ENCODE measurements at regions not wholly inside any gene's neighbourhood (a gene's known extent, or its start where the extent isn't known, plus 50 kb on each side); places are given as distances from the start of the nearest gene placed in this dataset.

GRCh38 chr3:4908433-4909156 lies 70.6 kb upstream of the BHLHE40 start:
- no peak overlapping the region for H3K4me2 ChIP-seq (ENCODE audit: insufficient read depth, insufficient read length, low read length)
- no peaks in the 10 kb centered on the region for H3K79me2 ChIP-seq (ENCODE audit: insufficient read depth, low read length)
- TF ChIP-seq, protein P1, sequence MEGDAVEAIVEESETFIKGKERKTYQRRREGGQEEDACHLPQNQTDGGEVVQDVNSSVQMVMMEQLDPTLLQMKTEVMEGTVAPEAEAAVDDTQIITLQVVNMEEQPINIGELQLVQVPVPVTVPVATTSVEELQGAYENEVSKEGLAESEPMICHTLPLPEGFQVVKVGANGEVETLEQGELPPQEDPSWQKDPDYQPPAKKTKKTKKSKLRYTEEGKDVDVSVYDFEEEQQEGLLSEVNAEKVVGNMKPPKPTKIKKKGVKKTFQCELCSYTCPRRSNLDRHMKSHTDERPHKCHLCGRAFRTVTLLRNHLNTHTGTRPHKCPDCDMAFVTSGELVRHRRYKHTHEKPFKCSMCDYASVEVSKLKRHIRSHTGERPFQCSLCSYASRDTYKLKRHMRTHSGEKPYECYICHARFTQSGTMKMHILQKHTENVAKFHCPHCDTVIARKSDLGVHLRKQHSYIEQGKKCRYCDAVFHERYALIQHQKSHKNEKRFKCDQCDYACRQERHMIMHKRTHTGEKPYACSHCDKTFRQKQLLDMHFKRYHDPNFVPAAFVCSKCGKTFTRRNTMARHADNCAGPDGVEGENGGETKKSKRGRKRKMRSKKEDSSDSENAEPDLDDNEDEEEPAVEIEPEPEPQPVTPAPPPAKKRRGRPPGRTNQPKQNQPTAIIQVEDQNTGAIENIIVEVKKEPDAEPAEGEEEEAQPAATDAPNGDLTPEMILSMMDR (conservative IDR thresholded peaks at IDR 0.05): no peak
- no peak overlapping the region for H2BK15ac ChIP-seq (ENCODE audit: low read depth, low read length)
- no peak overlapping the region for H3K56ac ChIP-seq (ENCODE audit: insufficient read length, low read depth, low read length)
- H3T11ph ChIP-seq (ENCODE audit: low read length): no peak overlapping the region
- no peak overlapping the region for H4K8ac ChIP-seq (replicated peaks; ENCODE audit: insufficient read length, low read depth, low read length)
- no CpG with 5 or more reads among the region's 8 CpGs for WGBS (ENCODE audit: extremely low coverage, insufficient read length, low lambda C conversion rate)
- no peaks in the 10 kb centered on the region for H3K79me1 ChIP-seq (ENCODE audit: insufficient read depth, low read depth, low read length, poor library complexity, severe bottlenecking)
- peaks cover 18 to 20% of the 10 kb centered on the region in 2 experiments for H3K4me1 Mint-ChIP-seq
- H3K4me3 Mint-ChIP-seq: no peak overlapping the region
- H3K4ac ChIP-seq (ENCODE audit: low read depth, low read length): no peak overlapping the region
- no peaks in the 10 kb centered on the region for H3K4me1 ChIP-seq (ENCODE audit: insufficient read depth, low read length)
- H3K9me3 ChIP-seq (ENCODE audit: control insufficient read depth, low read depth, low read length): no peaks in the 10 kb centered on the region
- H3K36me3 Mint-ChIP-seq (ENCODE audit: insufficient read depth in 1 of 3, low read depth in 3 of 3): 0 out of 7 replicates have a peak, but pooled peaks cover 0 to 2% (median 0%) of the 10 kb centered on the region in 3 experiments
- no peak overlapping the region for H2AK5ac ChIP-seq (ENCODE audit: insufficient read length, low read length)
- H3K27ac ChIP-seq (ENCODE audit: insufficient read length, low read depth, low read length): no peak overlapping the region
- no peak overlapping the region for H2BK5ac ChIP-seq (ENCODE audit: insufficient read length, low read length)
- no peak overlapping the region for H3K23ac ChIP-seq (ENCODE audit: insufficient read length, low read depth, low read length)
- no peak overlapping the region for H2AFZ ChIP-seq (ENCODE audit: low read length)
- H3K27ac Mint-ChIP-seq: no peak overlapping the region
- H3K23me2 ChIP-seq (ENCODE audit: insufficient read length, low read depth, low read length, poor library complexity, severe bottlenecking): no peaks in the 10 kb centered on the region
- peaks cover 1% of the 10 kb centered on the region for H3K27me3 Mint-ChIP-seq (ENCODE audit: low read depth)
- H3K14ac ChIP-seq (ENCODE audit: insufficient read depth, low read length): no peak overlapping the region
- H2BK20ac ChIP-seq (ENCODE audit: low read depth, low read length, poor library complexity, severe bottlenecking): no peak overlapping the region
- no peaks in the 10 kb centered on the region for H4K20me1 ChIP-seq (ENCODE audit: control insufficient read depth, insufficient read depth, insufficient read length)
- H3K9me3 Mint-ChIP-seq: no peaks in the 10 kb centered on the region; a peak in 1 of 5 replicates
- H2BK12ac ChIP-seq (ENCODE audit: insufficient read length, low read depth, low read length): no peak overlapping the region
- H3K18ac ChIP-seq (ENCODE audit: insufficient read length, low read depth, low read length): no peak overlapping the region
- no peak for DNase-seq
- H4K91ac ChIP-seq (ENCODE audit: insufficient read length, low read depth, low read length): no peak overlapping the region
- no peak overlapping the region for H3K9ac ChIP-seq (ENCODE audit: extremely low read depth, insufficient read length, low read length)
- H4K5ac ChIP-seq (ENCODE audit: insufficient read length, low read depth, low read length): no peak overlapping the region
- H2BK120ac ChIP-seq (ENCODE audit: low read depth, low read length, poor library complexity, severe bottlenecking): no peak overlapping the region
- H3K27me3 ChIP-seq (ENCODE audit: insufficient read depth, low read length): no peaks in the 10 kb centered on the region
